ENCODE measurements at regions not wholly inside any gene's neighbourhood (a gene's known extent, or its start where the extent isn't known, plus 50 kb on each side); places are given as distances from the start of the nearest gene placed in this dataset.

DNA sequence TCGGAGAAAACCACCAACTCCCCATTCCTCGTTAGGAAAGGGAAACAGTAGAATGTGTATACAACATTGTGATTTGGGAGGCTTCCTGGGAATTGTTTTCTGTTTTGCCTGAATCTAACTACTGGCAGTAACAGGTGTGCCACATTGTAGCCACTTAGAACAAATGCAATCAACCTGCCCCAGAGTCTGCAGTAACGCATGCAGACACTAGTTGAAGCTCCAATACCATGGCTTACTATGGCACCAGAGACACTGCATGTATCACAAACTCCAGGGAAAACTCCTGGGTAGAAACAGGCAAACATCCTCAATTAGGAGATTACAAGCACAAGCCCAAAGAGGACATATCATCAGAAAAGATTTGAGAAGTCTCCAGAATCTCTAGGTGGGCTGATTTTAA is 154.2 kb upstream of the NEIL3 start:
- H3K4me3 ChIP-seq (ENCODE audit: low read depth, poor library complexity, severe bottlenecking), result no peak overlapping the region
- DNase-seq (ENCODE audit: low spot score in 2 of 2), result no peak
- TF ChIP-seq CTCF (IDR thresholded peaks at IDR 0.05) (no peak), POLR2A (IDR thresholded peaks at IDR 0.05) (no peak)
- intact Hi-C loops (cut with DNase I; ENCODE audit: low total_unique reads), result no loop called here
- 88 to 89% methylated on average over 3 of the region's 3 CpGs for WGBS, 2 donors

DNA sequence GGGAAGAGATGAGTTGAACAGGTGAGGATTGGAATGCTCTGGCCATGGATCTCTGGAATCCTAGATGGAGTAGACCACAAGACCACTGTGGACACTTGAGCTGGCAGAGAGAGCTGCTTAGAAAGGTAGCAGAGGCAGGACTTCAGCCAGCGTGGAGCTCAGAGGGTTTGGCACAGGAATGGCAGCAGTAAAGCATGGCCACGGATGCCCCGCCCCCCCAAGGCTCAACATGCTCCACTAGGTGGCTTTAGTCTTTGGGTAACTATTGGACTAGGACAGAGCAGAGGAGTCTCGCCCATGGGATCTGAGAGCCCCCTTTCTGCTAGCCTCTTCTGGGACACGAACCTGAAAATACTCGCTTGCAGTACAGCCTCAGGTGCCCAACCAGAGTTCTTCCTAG is 150.1 kb upstream of the NEIL3 start:
- no peak overlapping the region for H3K4me3 ChIP-seq (ENCODE audit: low read depth, poor library complexity, severe bottlenecking)
- no peak for DNase-seq (ENCODE audit: low spot score in 2 of 2)
- WGBS, 2 donors, result 73 to 89% methylated on average over 5 to 6 of the region's 6 CpGs
- intact Hi-C loops (cut with DNase I; ENCODE audit: low total_unique reads), result no loop called here
- TF ChIP-seq POLR2A (IDR thresholded peaks at IDR 0.05), result no peak
- no peak for TF ChIP-seq CTCF (IDR thresholded peaks at IDR 0.05)

DNA sequence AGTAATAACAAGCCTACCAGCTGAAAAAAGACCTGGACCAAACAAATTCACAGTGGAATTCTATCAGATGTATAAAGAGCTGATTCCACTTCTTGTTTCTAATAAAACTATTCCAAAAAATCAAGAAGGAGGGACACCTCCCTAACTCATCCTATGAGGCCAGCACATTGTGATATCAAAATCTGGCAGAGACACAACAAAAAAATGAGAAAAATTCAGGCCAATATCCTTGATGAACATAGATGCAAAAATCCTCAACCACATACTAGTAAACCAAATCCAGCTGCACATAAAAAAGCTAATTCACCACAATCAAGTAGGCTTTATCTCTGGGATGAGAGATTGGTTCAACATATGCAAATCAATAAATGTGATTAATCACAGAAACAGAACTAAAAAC is 147.9 kb upstream of the NEIL3 start:
- no peak for DNase-seq (ENCODE audit: low spot score in 2 of 2)
- intact Hi-C loops (cut with DNase I; ENCODE audit: low total_unique reads), result no loop called here
- no peak overlapping the region for H3K4me3 ChIP-seq (ENCODE audit: low read depth, poor library complexity, severe bottlenecking)
- TF ChIP-seq POLR2A (IDR thresholded peaks at IDR 0.05) (no peak), CTCF (IDR thresholded peaks at IDR 0.05) (no peak)

DNA sequence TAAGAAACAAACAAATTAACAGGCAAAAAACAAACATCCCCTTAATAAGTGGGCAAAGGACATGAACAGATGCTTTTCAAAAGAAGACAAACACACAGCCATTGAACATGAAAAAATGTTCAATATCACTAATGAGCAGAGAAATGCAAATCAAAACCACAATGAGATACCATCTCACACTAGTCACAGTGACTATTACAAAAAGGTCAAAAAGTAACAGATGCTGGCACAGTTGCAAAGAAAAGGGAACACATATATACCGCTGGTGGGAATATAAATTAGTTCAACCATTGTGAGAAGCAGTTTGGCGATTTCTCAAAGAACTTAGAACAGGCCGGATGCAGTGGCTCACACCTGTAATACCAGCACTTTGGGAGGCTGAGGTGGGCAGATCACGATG is 146.1 kb upstream of the NEIL3 start:
- no peak for DNase-seq (ENCODE audit: low spot score in 2 of 2)
- WGBS, 2 donors, result 86 to 90% methylated on average over 4 of the region's 4 CpGs
- TF ChIP-seq POLR2A (IDR thresholded peaks at IDR 0.05) (no peak), CTCF (IDR thresholded peaks at IDR 0.05) (no peak)
- intact Hi-C loops (cut with DNase I; ENCODE audit: low total_unique reads), result no loop called here
- no peak overlapping the region for H3K4me3 ChIP-seq (ENCODE audit: low read depth, poor library complexity, severe bottlenecking)

- WGBS, 2 donors, result 76 to 81% methylated on average over 5 of the region's 5 CpGs
- DNase-seq (ENCODE audit: low spot score in 2 of 2), result no peak
- no peak overlapping the region for H3K4me3 ChIP-seq (ENCODE audit: low read depth, poor library complexity, severe bottlenecking)
- TF ChIP-seq CTCF (IDR thresholded peaks at IDR 0.05) (no peak), POLR2A (IDR thresholded peaks at IDR 0.05) (no peak)
- intact Hi-C loops (cut with DNase I; ENCODE audit: low total_unique reads), result no loop called here
These were observed 138.1 kb upstream of the NEIL3 start for GRCh38 chr4:177171588-177171987.

GRCh38 chr4:177175473-177175872 is 134.2 kb upstream of the NEIL3 start:
- no peak for DNase-seq (ENCODE audit: low spot score in 2 of 2)
- WGBS, 2 donors, result 83 to 87% methylated on average over 3 of the region's 3 CpGs
- intact Hi-C loops (cut with DNase I; ENCODE audit: low total_unique reads), result no loop called here
- no peak overlapping the region for H3K4me3 ChIP-seq (ENCODE audit: low read depth, poor library complexity, severe bottlenecking)
- TF ChIP-seq CTCF (IDR thresholded peaks at IDR 0.05), result no peak
- TF ChIP-seq POLR2A (IDR thresholded peaks at IDR 0.05), result no peak
